ENCODE measurements at regions not wholly inside any gene's neighbourhood (a gene's known extent, or its start where the extent isn't known, plus 50 kb on each side); places are given as distances from the start of the nearest gene placed in this dataset.

- no peak for TF ChIP-seq CTCF (IDR thresholded peaks at IDR 0.05)
- TF ChIP-seq EP300 (IDR thresholded peaks at IDR 0.05), result no peak
Measured at GRCh38 chr4:144366425-144366824, 225.9 kb upstream of the GYPA start.

Data from ovary (tissue), 3 donors.